DOHH2 (cell line): ENCODE measurements at regions not wholly inside any gene's neighbourhood (a gene's known extent, or its start where the extent isn't known, plus 50 kb on each side); places are given as distances from the start of the nearest gene placed in this dataset.

Experiments used
- H3F3A ChIP-seq: fragments of 200-600 bp; sonication (generic), shearing (Covaris generic); 2 replicates; pipeline ENCODE4 v1.6.0; 2016; ENCODE audit warnings: antibody characterized with exemption, mild to moderate bottlenecking; ENCODE audit not compliant: control insufficient read depth, insufficient read depth
- H3K27ac ChIP-seq: fragments of 200-600 bp; sonication (generic); 2 replicates; pipeline ENCODE4 v1.5.1; 2014; ENCODE audit warnings: low read depth, mild to moderate bottlenecking, low read length, moderate library complexity
- H3K27me3 ChIP-seq: fragments of 200-600 bp; sonication (generic); 2 replicates; pipeline ENCODE4 v1.6.1; 2014; ENCODE audit warnings: mild to moderate bottlenecking, low read length, mixed read lengths; ENCODE audit not compliant: control insufficient read depth
- H3K36me3 ChIP-seq: fragments of 200-600 bp; sonication (generic); 2 replicates; pipeline ENCODE4 v1.6.1; 2014; ENCODE audit warnings: mild to moderate bottlenecking, low read length, moderate library complexity, mixed read lengths; ENCODE audit not compliant: control insufficient read depth
- H3K4me1 ChIP-seq: fragments of 200-600 bp; sonication (generic); 2 replicates; pipeline ENCODE4 v1.6.1; 2014; ENCODE audit warnings: mild to moderate bottlenecking, low read length, mixed read lengths; ENCODE audit not compliant: control insufficient read depth
- H3K4me2 ChIP-seq: fragments of 200-600 bp; sonication (generic); 2 replicates; pipeline ENCODE4 v1.6.0; 2014; ENCODE audit warnings: mild to moderate bottlenecking, low read length, moderate library complexity
- H3K4me3 ChIP-seq: fragments of 200-600 bp; sonication (generic); 2 replicates; pipeline ENCODE4 v1.5.1; 2014; ENCODE audit warnings: mild to moderate bottlenecking, low read length, mixed read lengths
- H3K79me2 ChIP-seq: fragments of 200-600 bp; sonication (generic); 2 replicates; pipeline ENCODE4 v1.6.1; 2014; ENCODE audit warnings: mild to moderate bottlenecking, low read length, mixed read lengths; ENCODE audit not compliant: control insufficient read depth
- H3K9me2 ChIP-seq: fragments of 200-600 bp; sonication (generic); replicated peaks from 2 replicates; pipeline ENCODE4 v1.6.1; 2014; ENCODE audit warnings: mild to moderate bottlenecking, low read length, mixed read lengths; ENCODE audit not compliant: control insufficient read depth
- H3K9me3 ChIP-seq: fragments of 200-600 bp; sonication (generic); 2 replicates; pipeline ENCODE4 v1.6.1; 2014; ENCODE audit warnings: antibody characterized with exemption, low read length, mixed read lengths; ENCODE audit not compliant: control insufficient read depth, insufficient read depth
- H4K20me1 ChIP-seq: fragments of 200-600 bp; sonication (generic); 2 replicates; pipeline ENCODE4 v1.6.0; 2014; ENCODE audit warnings: low read depth, mild to moderate bottlenecking, antibody characterized with exemption, low read length, moderate library complexity; ENCODE audit not compliant: control insufficient read depth, insufficient read depth
- EZH2phosphoT487 ChIP-seq: fragments of 200-600 bp; sonication (generic); IDR thresholded peaks from 2 replicates; pipeline ENCODE4 v1.6.1; 2017; ENCODE audit warnings: borderline replicate concordance, mild to moderate bottlenecking, antibody characterized with exemption, low read length, moderate library complexity, mixed read lengths
- TF ChIP-seq, protein P1 (sequence below): fragments of 200-600 bp; sonication (generic); IDR thresholded peaks from one replicate; pipeline ENCODE4 v1.5.1; 2014; ENCODE audit warnings: antibody characterized with exemption, mild to moderate bottlenecking, low read depth, low read length; ENCODE audit not compliant: poor library complexity, severe bottlenecking

DNA sequence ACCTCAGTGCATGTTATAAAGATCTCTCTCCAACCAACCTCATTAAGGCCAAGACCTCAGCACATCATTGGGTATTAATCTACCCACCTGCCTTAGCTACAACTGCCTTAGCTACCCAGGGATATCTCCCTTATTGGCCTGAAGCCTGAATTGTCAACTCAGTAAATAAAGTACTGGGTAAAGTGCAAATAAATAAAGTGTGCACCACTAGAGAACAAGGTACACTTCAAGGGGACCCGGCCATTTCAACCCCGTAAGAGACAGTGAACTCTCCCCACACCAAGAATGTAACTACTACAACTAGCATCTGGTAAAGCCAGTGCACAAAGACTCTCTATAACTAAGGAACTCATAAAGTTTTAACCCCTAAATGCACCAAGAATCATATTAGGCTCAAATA, 61.7 kb upstream of the POU3F4 start:
- Histone ChIP-seq H3K4me1 (no peaks in the 10 kb centered on the region), H3K4me3 (no peak overlapping the region), H3K27ac (no peak overlapping the region), H3K9me2 (no peaks in the 10 kb centered on the region), H3K9me3 (no peaks in the 10 kb centered on the region), H3K27me3 (no peaks in the 10 kb centered on the region), H3F3A (no peaks in the 10 kb centered on the region), H3K4me2 (no peak overlapping the region), H3K36me3 (no peaks in the 10 kb centered on the region), H3K79me2 (no peaks in the 10 kb centered on the region), H4K20me1 (no peaks in the 10 kb centered on the region)
- TF ChIP-seq, protein P1, sequence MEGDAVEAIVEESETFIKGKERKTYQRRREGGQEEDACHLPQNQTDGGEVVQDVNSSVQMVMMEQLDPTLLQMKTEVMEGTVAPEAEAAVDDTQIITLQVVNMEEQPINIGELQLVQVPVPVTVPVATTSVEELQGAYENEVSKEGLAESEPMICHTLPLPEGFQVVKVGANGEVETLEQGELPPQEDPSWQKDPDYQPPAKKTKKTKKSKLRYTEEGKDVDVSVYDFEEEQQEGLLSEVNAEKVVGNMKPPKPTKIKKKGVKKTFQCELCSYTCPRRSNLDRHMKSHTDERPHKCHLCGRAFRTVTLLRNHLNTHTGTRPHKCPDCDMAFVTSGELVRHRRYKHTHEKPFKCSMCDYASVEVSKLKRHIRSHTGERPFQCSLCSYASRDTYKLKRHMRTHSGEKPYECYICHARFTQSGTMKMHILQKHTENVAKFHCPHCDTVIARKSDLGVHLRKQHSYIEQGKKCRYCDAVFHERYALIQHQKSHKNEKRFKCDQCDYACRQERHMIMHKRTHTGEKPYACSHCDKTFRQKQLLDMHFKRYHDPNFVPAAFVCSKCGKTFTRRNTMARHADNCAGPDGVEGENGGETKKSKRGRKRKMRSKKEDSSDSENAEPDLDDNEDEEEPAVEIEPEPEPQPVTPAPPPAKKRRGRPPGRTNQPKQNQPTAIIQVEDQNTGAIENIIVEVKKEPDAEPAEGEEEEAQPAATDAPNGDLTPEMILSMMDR = no peak
- TF ChIP-seq EZH2phosphoT487 = no peak
